Fibroblast of villous mesenchyme (primary cell): ENCODE measurements at regions not wholly inside any gene's neighbourhood (a gene's known extent, or its start where the extent isn't known, plus 50 kb on each side); places are given as distances from the start of the nearest gene placed in this dataset.

Source experiments
- DNase-seq: peaks from one replicate; pipeline ENCODE4 v3.0.0-alpha.2; 2010; ENCODE audit warnings: low read depth
- H3K4me3 ChIP-seq: 2 replicates; pipeline ENCODE4 v1.5.1; 2011; ENCODE audit warnings: low read depth, mild to moderate bottlenecking, low read length
- CTCF ChIP-seq: IDR thresholded peaks from 2 replicates; pipeline ENCODE4 v1.5.1; 2012; ENCODE audit warnings: low read depth, mild to moderate bottlenecking, low read length; ENCODE audit not compliant: insufficient read depth

GRCh38 chr2:122500316-122501105, 745.1 kb downstream of the TSN start:
- no peak overlapping the region for H3K4me3 ChIP-seq
- TF ChIP-seq CTCF = no peak

GRCh38 chr2:122506620-122507019, 751.2 kb downstream of the TSN start:
- DNase-seq = no peak
- H3K4me3 ChIP-seq = no peak overlapping the region
- no peak for TF ChIP-seq CTCF

More at GRCh38 chr2:122500316-122501105, 745.1 kb downstream of the TSN start:
- no peak for DNase-seq

GRCh38 chr2:122507261-122507660, 751.8 kb downstream of the TSN start:
- DNase-seq = no peak
- TF ChIP-seq CTCF = no peak
- no peak overlapping the region for H3K4me3 ChIP-seq

GRCh38 chr2:122512091-122512490, 756.6 kb downstream of the TSN start:
- no peak overlapping the region for H3K4me3 ChIP-seq
- no peak for DNase-seq
- TF ChIP-seq CTCF = no peak

- H3K4me3 ChIP-seq = no peak overlapping the region
- no peak for TF ChIP-seq CTCF
- DNase-seq = peak; percentile 24
Measured at GRCh38 chr2:122514451-122514996, 759.1 kb downstream of the TSN start.

GRCh38 chr2:122515731-122516290, 760.4 kb downstream of the TSN start:
- no peak for TF ChIP-seq CTCF
- no peak for DNase-seq
- H3K4me3 ChIP-seq = no peak overlapping the region
